ENCODE measurements at regions not wholly inside any gene's neighbourhood (a gene's known extent, or its start where the extent isn't known, plus 50 kb on each side); places are given as distances from the start of the nearest gene placed in this dataset.

GRCh38 chr5:58317808-58318207, 142.1 kb downstream of the PLK2 start:
- Histone ChIP-seq H4K8ac (ENCODE audit: extremely low read depth, insufficient read depth, low read length) (no peak overlapping the region), H4K20me1 (replicated peaks in 1 of 2; ENCODE audit: control insufficient read depth in 1 of 2, insufficient read depth in 2 of 2, low read length in 2 of 2) (no peaks in the 10 kb centered on the region), H3K36me3 (ENCODE audit: control insufficient read depth in 2 of 4, insufficient read depth in 4 of 4, low read length in 3 of 4) (no peaks in the 10 kb centered on the region), H2BK15ac (ENCODE audit: low read length) (no peak overlapping the region), H3K9me3 (ENCODE audit: insufficient read depth in 2 of 2, low read depth in 1 of 2, low read length in 1 of 2) (no peaks in the 10 kb centered on the region), H2BK5ac (ENCODE audit: low read depth, low read length) (no peak overlapping the region), H3K18ac (ENCODE audit: extremely low read depth, low read length) (no peak overlapping the region), H3K79me2 (ENCODE audit: control insufficient read depth in 1 of 2, insufficient read depth in 2 of 2, low read length in 2 of 2) (no peaks in the 10 kb centered on the region), H3K4me3 (ENCODE audit: extremely low read depth in 1 of 4, insufficient read depth in 2 of 4, low read depth in 3 of 4, low read length in 4 of 4) (no peak overlapping the region), H3K23me2 (ENCODE audit: low read depth, low read length) (no peaks in the 10 kb centered on the region), H2BK20ac (ENCODE audit: low read length) (no peak overlapping the region), H3K23ac (ENCODE audit: insufficient read length) (no peak overlapping the region), H3K27me3 (replicated peaks in 1 of 4; ENCODE audit: control insufficient read depth in 3 of 4, extremely low read depth in 1 of 4, insufficient read depth in 3 of 4, low read length in 3 of 4) (no peaks in the 10 kb centered on the region), H3K27ac (ENCODE audit: low read depth, low read length) (no peak overlapping the region), H3K4me1 (replicated peaks in 1 of 4; ENCODE audit: control insufficient read depth in 3 of 4, insufficient read depth in 4 of 4, low read length in 3 of 4) (no peaks in the 10 kb centered on the region; a peak in 2 of 7 replicates), H3K4ac (replicated peaks; ENCODE audit: insufficient read length, low read depth, low read length) (no peak overlapping the region), H2BK120ac (replicated peaks; ENCODE audit: low read depth, low read length) (no peak overlapping the region), H3K14ac (ENCODE audit: insufficient read length) (no peak overlapping the region), H2AK5ac (ENCODE audit: low read depth, low read length) (no peak overlapping the region), H4K91ac (replicated peaks; ENCODE audit: insufficient read length, low read length) (no peak overlapping the region), H4K5ac (ENCODE audit: insufficient read length, low read depth, low read length) (no peak overlapping the region), H3K56ac (replicated peaks; ENCODE audit: insufficient read length, low read depth, low read length) (no peak overlapping the region), H2AFZ (ENCODE audit: low read length) (no peak overlapping the region), H3K4me2 (ENCODE audit: insufficient read depth in 1 of 2, low read depth in 2 of 2, low read length in 2 of 2) (no peak overlapping the region), H2BK12ac (ENCODE audit: low read depth, low read length) (no peak overlapping the region), H3K79me1 (ENCODE audit: low read depth, low read length) (no peaks in the 10 kb centered on the region), H3K9ac (replicated peaks in 1 of 4; ENCODE audit: extremely low read depth in 1 of 4, low read depth in 3 of 4, low read length in 3 of 4) (no peak overlapping the region)
- DNase-seq (ENCODE audit: low read depth in 1 of 2, low spot score in 2 of 2) (no peak), FAIRE-seq (no peak)
- ChIA-PET POLR2A (ENCODE audit: partially characterized antibody) (no interaction called here), CTCF (ENCODE audit: partially characterized antibody) (no interaction called here)
- TF ChIP-seq KDM5A (IDR thresholded peaks at IDR 0.05; ENCODE audit: low read length) (no peak), EP300 (IDR thresholded peaks at IDR 0.05; ENCODE audit: borderline replicate concordance in 1 of 2, low read depth in 2 of 2, low read length in 2 of 2) (no peak), CBX8 (IDR thresholded peaks at IDR 0.05; ENCODE audit: borderline replicate concordance, low read depth, low read length) (no peak), BRCA1 (IDR thresholded peaks at IDR 0.05; ENCODE audit: low read depth, low read length) (no peak), CEBPB (IDR thresholded peaks at IDR 0.05; ENCODE audit: low read depth, low read length) (no peak)

Measured in H1 (cell line).